ENCODE measurements at regions not wholly inside any gene's neighbourhood (a gene's known extent, or its start where the extent isn't known, plus 50 kb on each side); places are given as distances from the start of the nearest gene placed in this dataset.
"Not testable (repeated sequence)": the region's sequence is repeated elsewhere in the genome, so short reads cannot be mapped to it uniquely, and the experiment has no call there.

DNA sequence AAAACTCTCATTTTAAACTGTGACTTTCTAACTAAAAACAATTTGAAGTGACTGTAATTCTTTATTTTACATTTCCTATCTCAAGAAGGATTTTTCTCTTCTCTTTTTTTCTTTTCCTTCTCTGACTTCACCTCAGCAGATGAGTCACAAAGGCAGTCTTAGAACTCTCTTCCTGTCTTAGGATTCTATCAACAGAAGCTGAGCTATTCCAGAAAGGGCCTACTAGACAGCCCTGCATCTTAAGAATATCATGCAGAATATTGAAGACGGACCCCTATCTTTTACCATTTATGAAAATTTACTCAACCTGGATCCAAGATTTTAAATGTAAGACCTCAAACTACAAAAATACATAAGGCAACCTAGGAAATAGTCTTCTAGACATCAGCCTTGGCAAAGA, 365.7 kb upstream of the SEMA3C start:
- no peak for DNase-seq (ENCODE audit: low spot score)

DNA sequence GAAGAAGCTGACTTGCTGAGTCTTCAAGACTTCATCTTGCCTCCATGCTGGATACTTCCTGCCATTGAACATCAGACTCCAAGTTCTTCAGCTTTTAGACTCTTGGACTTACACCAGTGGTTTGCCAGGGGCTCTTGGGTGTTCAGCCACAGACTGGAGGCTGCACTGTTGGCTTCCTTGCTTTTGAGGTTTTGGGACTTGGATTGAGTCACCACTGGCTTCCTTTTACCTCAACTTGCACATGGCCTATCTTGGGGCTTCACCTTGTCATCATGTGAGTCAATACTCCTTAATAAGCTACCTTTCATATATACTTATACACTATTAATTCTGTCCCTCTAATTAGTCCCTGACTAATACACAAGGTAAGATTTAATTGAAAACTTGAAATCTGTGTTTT, 361.7 kb upstream of the SEMA3C start:
- no peak for DNase-seq (ENCODE audit: low spot score)

GRCh38 chr7:81277691-81278090, 358.8 kb upstream of the SEMA3C start:
- no peak for DNase-seq (ENCODE audit: low spot score)

- DNase-seq (ENCODE audit: low spot score) = no peak
Measured at GRCh38 chr7:81273601-81274397, 354.9 kb upstream of the SEMA3C start.

GRCh38 chr7:81272176-81272575, 353.3 kb upstream of the SEMA3C start:
- DNase-seq (ENCODE audit: low spot score) = no peak

DNA sequence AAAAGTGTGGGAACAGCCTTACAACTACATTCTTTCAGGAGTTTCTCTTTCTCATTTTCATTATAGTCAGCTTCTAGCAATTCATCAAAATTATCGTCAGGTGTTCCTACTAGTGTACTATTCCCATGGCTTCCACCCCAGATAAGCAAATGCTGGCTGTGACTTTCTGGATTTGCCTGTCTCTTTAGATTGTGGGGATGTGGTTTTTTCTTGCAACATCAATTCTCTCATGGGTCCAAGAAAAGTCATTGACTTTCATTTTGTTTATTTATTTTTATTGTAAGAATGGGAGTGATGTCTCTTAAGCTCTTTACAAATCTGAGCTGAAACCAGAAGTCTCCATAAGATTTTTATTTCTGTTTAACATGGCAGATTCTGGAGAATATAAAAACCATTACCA, 349.7 kb upstream of the SEMA3C start:
- DNase-seq (ENCODE audit: low spot score) = no peak

DNA sequence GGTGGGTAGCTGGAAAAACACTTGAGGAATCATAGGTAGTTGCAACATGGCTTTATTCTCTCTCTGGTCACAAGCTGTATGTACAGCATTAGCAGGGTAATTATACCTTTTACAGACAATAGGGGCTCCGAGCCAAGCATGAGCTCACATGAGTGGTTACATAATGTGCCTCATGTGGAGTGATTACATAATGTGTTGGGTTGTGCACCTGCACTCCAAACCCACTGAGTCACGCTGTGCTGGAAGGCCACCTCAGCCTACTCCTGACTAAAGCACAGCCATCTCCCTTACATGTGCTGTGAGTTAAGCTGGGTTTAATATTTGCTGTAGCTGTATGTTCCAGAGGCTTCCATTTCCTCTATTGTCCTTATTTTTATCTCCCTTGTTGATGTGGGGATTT, 348.7 kb upstream of the SEMA3C start:
- no peak for DNase-seq (ENCODE audit: low spot score)

DNA sequence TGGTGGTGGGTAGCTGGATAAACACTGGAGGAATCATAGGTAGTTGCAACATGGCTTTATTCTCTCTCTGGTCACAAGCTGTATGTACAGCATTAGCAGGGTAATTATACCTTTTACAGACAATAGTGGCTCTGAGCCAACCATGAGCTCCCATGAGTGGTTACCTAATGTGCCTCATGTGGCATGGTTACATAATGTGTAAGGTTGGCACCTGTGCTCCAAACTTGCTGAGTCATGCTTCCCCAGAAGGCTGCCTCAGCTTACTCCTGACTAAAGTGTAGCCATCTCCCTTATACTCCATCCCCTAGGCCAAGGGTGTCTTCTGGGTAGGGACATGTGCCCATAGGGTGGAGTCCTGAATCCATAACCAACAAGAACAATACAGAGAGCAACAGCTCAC, 345.3 kb upstream of the SEMA3C start:
- DNase-seq (ENCODE audit: low spot score) = no peak

DNA sequence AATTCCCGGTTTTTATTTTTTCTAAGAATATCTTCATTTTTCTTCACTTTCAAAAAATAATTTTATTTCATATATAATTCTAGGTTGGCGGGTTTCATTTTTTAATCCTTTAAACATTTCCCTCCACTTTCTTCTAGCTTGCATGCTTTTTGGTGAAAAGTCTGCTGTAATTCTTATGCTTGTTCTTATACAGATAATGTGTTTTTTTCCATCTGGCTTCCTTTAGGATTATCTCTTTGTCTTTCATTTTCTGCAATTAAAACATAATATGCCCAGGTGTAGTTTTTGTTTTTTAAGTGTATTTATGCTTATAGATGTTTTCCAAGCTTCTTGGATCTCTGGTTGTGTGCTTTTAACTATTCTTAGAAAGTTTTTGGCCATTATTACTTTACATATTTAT, 341.3 kb upstream of the SEMA3C start:
- no peak for DNase-seq (ENCODE audit: low spot score)

GRCh38 chr7:81256991-81257390, 338.1 kb upstream of the SEMA3C start:
- DNase-seq (ENCODE audit: low spot score) = no peak

DNA sequence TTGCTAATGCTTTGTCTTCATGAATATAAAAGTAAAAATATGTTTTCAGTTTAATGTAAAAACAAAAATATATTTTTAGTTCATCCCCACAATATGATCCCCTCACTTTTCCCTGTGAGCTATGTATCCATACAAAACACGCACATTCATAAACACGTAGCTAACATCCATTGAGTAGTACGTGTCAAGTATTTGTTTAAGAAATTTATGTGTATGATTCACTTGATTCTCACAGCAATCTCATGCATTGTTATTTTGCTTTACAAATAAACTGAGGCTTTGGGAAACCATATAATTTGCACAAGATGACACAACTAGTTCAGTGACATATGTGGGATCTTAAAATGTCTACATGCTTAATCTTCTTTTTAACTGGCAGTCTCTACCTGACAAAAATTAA, 329.6 kb upstream of the SEMA3C start:
- no peak for DNase-seq (ENCODE audit: low spot score)

GRCh38 chr7:81247364-81247763, 328.5 kb upstream of the SEMA3C start:
- DNase-seq (ENCODE audit: low spot score) = not testable (repeated sequence)

DNA sequence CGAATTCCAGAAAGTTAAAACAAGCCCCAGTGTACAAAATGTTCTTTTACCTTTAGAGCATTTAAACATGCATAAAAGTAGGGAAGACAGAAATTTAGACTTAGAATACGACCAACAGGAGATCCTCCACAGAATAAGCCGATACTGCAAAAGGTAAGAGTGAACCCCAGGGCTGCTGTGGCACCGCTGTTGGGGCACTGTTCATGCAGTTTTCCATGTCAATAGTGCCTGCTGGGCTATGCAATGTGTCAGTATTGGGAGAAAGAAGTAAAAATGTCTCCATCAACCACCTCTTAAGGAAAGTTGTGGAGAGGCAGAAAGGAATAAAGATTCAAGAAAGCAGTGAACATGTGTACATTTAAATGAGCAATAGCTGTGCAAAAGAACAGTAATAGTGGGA, 326.5 kb upstream of the SEMA3C start:
- no peak for DNase-seq (ENCODE audit: low spot score)

- no peak for DNase-seq (ENCODE audit: low spot score)
Measured at GRCh38 chr7:81244224-81244623, 325.4 kb upstream of the SEMA3C start.

DNA sequence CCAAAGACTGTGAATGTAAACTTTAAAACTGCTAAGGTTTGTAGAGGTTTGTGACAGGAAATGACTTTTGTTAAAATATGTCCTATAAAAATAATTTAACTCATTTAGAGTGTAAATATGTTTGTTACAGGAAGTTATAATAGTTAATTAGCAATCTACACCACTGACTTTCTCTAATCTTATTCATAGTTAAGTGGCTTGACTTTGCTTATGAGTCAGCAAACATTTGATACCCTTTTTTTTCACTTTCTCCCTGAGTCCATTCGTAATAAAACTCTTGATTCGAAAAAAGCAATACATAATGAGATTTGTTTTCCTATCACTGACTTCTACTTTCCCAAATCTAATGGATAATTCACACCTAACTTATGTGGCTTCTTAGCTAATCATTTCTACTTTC, 317.7 kb upstream of the SEMA3C start:
- no peak for DNase-seq (ENCODE audit: low spot score)

DNA sequence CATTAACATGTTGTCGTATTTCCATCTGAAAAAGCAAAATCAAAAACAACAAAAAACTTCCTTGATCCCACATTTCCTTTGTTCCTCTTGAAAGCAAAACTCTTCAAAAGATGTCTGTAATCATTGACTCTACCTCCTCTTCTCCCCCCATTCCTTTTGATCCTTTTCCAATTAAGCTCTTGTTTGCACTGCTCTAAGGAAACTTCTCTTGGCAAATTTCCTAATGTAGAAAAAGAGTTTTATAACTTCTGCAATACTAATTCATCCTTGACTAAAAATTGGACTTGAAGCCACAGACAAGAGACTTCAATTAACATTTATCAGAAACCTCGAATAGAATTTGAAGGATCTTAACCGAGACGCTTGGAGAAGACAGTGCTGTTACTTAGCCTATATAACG, 317.1 kb upstream of the SEMA3C start:
- no peak for DNase-seq (ENCODE audit: low spot score)

DNA sequence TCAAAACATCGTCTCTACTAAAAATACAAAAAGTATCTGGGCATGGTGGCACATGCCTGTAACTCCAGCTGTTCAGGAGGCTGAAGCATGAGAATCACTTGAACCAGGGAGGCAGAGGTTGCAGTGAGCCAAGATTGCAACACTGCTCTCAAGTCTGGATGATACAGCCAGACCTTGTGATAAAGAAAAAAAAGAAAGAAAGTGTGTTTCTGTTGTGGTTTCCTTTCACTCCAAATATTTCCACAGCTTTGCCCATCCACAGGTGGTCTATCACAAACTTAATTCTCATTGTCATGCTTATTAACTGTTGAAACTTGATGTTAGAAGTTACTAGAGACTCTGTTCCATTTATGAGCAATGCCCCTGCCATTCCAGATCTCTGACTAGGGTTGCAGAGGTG, 316.0 kb upstream of the SEMA3C start:
- DNase-seq (ENCODE audit: low spot score) = no peak

DNA sequence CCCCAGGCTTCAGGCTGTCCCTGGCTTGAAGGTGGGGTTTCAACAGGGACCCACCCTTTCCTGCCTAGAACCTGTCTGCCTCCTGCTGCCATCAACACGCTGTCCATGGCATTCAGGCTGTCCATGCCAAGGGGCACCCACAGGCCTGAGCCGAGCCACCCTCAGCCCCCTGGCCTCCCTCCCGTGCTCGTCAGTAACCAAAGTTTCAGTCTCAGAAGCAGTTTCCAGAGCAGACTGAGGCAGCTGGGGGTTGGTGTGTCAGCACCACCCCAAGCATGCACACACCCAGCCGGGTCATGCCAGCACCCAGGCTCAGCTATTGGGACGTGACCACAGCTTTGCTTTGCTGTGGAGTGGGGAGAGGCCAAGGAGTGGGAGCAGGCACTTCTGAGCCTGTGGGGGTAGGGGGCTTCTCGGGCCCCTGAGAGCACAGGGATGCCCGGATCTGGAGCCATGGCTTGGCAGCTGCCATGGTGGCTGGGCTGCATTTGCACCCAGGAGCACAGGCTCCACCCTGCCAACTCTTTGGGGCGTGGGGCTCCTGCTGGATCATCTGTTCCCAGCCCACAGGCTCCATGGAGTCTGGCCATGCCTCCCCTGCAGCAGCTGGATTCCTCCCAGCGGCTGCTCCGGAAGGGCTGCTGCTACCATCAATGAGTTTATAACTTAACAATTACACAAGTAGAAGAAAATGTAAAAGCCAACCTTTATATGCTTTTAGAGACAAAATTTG, 314.5 kb upstream of the SEMA3C start:
- DNase-seq (ENCODE audit: low spot score) = no peak

GRCh38 chr7:81232084-81232799, 313.4 kb upstream of the SEMA3C start:
- no peak for DNase-seq (ENCODE audit: low spot score)

DNA sequence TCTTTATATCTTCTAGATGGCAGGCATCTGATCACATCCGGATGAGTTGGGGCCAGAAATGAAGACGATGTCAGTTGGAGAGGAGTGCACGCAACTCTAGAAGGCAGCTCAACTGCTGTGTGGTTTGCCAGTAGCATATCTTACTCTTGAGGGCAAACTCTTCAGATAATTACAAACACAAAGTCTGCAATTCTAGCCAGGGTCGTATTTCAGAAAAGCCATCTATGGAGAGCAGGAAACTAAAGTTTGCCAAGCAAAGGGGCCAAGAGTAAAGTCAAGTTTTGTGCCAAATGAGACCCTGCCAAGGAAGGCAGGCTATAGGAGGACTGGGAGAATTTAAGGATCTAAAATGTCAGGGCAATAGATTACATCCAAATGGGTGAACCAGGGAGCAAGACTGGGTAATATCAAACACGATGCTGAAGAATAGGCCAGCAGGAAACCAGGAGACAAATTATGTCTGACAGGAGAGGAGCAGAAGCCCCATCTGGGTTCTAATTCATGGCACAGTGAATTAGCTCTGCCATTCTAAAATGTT, 312.5 kb upstream of the SEMA3C start:
- no peak for DNase-seq (ENCODE audit: low spot score)

GRCh38 chr7:81226234-81226633, 307.4 kb upstream of the SEMA3C start:
- no peak for DNase-seq (ENCODE audit: low spot score)

GRCh38 chr7:81222692-81223091, 303.8 kb upstream of the SEMA3C start:
- DNase-seq (ENCODE audit: low spot score) = not testable (repeated sequence)
